Activated naive CD4-positive, alpha-beta T cell treated with Interleukin-2 at 50 U/mL for 16 hours (primary cell): ENCODE measurements at regions not wholly inside any gene's neighbourhood (a gene's known extent, or its start where the extent isn't known, plus 50 kb on each side); places are given as distances from the start of the nearest gene placed in this dataset.

Experiments
- DNase-seq: peaks from one replicate; pipeline ENCODE4 v3.0.0-alpha.2; 2020

DNA sequence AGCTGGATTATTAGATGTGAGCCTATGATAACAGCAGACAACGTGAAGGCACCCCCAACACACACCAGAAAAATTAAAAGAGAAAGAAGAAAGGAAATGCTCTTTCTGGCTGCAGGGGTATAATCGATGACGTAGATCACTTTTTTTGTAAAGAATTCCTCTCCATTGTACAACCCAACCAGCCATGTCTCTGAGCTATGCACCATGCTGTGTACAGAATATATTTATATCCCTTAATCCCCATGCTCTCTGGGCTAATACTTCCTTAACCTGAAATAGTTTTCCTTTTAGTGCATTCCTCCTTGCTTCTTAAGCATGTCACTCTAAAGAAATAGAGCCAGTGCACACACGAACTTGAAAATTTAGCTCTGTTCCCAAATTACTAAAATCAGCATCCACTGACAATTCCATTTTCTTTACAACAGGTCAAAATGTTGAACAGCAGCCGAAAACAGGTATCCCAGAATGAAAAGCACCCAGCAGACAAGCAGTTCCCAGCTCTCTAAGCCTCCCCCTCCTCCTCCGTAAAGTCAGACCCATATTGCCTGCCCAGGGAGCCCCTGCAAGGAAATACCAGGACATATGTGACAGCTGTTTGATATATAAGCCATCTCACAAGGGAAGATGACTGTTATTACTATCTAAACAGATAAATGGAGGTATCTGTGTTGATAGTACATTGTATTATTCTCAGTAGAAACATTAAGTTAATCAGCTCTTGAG is 247.4 kb upstream of the RAB6C start:
- no peak for DNase-seq

DNA sequence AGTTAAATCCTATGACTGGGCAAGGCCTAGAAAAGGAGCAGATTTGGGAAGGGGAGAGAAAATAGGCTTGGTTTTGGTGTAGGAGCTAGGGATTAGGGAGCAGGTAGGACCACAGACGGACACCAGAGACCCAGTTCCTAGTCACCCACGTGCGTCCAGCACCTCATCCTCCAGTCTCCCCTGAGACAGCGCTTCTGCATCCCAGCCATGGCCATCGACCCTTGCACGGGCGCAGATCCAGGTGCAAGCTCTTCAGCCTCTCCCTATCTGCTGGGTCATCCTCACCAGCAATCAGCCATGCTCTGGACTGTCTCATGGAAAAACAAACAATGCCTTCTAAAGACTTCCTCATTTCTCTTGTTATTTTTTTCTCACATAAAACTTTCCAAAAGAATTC is 246.8 kb upstream of the RAB6C start:
- no peak for DNase-seq

DNA sequence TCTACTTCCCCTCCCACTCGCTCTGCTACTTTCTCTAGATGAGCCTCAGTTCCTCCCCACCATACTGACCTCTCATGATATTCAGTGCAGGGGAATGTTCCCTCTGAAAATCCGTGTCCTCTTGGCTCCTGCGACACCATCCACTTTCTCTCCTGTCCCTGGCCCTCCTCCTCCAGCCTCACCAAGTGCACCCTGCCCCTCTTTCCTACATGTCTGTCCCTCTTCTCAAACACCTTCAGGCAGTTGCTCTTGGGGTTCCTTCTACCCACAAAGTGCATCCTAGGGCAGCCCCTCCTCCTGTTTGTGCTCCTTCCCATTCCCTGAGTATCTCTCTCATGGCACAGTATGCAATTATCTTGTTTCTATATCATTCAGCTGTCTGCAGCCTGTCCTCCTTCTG is 246.4 kb upstream of the RAB6C start:
- DNase-seq: no peak

DNA sequence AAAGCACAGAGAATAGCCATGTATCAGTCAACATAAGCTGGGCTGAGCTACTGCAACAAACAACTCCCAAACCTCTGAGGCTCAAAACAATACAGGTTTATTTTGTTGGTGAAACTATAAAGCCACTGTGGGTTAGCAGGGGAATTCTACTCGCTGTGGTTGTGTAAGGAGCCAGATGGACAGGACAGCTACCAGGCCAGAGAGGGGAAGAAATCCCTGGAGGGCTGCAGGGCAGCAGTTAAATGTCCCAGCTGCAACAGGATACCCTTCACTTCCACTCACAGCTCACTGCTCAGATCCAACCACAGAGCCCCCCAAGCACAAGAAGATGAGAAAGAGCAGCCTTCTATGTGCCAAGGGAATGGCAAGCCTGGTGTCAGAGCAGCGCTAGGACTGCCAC is 245.9 kb upstream of the RAB6C start:
- DNase-seq: no peak

DNA sequence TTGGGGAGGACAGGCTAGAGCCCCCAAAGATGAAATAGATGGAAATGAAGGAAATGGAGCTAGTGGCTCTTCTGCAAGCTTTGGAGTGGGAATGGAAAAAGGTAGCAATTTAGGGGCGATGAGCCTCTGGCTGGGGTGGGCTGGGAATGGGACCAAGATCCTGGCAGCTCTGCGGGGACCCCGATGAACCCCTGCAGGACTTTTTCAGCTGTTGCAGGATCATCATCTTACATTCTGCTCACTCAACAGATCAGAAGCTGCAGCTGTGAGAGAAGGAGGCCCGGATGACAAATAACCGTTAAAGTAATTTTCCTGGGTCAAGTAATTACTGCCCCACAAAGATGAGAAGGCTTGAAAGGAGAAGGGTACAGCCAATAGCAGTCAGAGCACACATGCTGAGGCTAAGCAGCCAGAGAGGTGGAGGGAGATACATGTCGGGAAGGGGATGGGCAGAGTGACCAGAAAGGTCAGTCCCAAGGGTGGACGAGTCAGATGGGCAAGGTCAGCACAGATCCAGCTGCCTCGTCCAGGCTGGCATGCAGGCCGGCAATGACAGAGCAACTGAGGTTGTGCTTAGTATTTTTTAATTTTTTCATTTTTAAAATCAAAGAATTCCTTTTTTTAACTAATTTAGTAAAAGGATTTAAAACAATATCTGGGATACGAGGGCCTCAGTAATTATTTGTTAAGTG is 245.0 kb upstream of the RAB6C start:
- no peak for DNase-seq

DNA sequence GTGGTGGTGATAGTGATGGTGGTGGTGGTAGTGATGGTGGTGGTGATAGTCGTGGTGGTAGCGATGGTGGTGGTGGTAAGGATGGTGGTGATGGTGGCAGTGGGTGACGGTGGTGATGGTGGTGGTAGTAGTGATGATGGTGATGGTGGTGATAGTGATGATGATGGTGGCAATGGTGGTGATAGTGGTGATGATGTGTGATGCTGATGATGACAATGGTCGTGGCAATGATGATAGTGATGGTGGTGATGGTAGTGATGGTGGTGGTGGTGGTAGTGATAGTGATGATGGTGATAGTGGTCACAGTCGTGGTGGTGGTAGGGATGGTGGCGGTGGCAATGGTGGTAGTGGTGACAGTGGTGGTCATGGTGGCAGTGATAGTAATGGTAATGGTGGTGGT is 243.9 kb upstream of the RAB6C start:
- no peak for DNase-seq

DNA sequence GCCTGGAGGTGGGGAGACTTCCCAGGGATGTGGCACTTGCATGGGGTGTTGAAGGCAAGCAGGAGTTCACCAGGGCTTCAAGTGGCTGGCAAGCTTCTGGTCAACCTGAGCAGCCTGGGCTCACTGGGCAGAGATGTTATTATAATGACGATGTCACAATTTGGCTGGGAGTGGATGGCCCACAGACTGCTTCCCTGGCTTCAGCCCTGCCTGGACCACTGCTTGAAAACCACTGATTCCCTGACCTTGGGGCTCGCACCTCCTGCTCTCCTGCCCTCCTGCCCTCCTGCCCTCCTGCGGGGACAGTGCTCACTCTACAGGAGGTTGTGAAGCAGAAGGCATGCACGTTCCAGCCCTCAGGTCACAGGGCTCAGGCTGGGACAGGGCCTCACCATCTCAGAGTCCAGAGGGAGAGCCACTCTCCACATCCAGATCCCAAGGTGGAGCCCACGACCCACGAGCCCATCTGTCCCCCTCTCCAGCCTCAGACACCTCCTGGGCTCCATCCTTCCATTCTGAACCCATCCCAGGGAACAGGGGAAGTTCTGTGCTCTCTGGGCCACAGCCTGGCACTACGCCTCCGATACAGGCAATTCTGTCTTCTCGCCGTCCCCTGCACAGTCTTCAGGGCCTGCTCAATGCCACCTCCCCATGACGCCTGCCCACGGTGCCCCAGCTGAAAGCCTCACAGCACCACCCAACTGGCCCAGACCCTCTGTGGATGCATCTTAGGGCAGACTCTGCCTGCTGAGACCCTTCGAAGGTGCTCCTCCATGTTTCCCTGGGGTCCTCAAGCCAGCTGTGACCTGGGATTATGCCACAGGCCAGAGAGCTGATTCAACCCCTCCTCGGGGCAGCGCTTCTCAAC is 241.6 kb upstream of the RAB6C start:
- no peak for DNase-seq

DNA sequence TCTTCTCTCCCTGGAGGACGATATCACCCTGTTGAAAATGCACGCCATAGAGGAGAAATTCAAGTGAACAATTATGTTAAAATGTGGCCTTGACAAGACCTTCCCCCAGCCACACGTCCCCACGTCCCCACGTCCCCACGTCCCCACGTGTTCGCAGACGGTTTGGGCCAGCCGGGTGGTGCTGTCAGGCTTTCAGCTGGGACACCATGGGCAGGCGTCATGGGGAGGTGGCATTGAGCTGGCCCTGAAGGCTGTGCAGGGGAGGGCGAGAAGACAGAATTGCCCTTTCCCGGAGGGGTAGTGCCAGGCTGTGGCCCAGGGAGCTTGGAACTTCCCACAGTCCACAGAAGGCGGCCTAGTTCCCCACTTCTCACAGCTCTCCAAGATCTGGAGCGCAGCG is 240.7 kb upstream of the RAB6C start:
- no peak for DNase-seq

DNA sequence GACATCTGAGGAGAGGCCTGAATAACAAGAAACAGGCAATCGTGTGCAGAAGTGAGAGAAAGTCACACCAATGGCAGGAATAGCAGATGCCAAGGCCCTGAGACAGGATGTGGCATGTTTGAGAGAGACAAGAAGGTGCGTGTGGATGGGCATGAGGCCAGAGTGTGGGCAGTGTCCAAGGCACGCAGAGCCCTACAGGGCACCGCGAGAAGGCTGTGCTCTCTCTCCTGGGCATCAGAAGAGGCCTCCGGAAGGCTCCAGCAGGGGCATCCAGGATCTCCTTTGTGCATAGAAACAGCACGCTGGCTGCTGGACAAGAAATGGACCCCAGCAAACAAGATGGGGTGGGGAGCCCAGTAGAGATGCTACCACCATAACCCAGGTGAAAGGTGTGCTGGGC is 239.0 kb upstream of the RAB6C start:
- DNase-seq: no peak

DNA sequence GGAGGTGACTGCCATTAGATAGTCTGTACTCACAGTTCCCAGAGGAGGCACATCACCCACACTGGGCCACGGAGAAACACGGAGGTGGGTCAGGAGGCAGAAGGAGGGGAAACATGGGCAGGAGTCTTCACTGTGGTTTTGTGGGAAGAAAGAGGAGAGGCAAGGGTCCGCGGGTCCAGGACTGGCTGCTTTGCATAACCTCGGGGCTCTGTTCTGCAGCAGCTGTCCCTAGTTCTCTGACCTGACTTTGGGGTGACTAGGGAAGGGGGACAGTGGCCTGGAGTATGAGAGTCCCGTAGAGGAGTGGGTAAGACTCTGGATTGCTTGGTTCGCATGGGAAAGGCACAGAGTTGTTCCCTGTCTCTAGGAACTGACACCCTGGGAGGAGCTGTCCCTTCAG is 238.3 kb upstream of the RAB6C start:
- no peak for DNase-seq

DNA sequence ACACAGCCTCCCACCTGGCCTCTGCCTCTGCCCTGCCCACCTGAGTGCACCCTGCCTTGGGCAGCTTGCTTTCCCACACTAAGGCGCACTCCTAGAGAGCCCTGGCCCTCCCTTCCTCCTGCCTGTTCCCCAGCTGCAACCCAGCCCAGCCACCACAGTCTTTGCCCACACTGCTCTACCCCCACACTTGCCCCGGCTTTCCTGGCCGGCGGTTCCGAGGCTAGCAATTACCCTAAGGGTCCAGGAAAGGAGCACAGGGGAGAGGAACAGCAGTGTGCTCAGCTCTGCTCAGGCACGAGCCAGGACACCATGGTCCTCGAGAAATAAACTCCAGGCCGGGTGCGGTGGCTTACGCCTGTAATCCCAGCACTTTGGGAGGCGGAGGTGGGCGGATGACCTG is 237.8 kb upstream of the RAB6C start:
- no peak for DNase-seq

DNA sequence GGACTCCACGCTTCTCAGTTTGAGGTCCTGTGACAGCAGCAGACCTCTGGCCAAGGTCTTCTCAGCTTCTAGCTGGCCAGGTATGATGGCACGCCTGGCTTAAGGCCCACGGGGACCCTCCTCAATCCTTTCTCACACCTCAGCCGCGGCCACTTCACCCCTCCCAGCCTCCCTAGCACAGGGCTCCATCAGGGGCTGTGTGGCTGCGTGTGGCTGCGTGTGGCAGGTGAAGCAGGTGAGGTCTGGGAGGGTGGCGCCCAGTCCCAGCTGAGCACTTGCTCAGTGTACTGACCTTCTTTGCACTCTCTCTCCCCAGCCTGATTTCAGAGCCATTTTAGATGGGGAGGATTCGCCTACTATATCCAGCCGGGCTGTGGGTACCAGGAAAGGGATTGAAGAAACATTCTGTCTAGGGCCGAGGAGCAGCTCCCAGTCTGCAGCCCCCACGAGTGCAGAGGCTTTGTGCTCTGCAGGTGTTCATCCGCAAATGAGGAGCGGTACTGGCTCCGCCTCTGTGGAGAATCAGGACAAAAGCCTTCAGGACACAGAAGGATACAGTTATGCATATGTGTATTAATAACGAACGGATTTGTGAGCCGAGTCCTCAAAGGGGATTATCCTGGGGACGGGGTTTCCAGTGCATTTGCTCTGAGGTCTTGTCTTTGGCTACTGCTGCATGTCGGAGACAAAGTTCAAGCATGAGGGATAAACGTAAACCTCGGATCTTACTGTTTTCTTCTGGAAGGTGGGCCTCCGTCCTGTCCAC is 236.9 kb upstream of the RAB6C start:
- DNase-seq: no peak

DNA sequence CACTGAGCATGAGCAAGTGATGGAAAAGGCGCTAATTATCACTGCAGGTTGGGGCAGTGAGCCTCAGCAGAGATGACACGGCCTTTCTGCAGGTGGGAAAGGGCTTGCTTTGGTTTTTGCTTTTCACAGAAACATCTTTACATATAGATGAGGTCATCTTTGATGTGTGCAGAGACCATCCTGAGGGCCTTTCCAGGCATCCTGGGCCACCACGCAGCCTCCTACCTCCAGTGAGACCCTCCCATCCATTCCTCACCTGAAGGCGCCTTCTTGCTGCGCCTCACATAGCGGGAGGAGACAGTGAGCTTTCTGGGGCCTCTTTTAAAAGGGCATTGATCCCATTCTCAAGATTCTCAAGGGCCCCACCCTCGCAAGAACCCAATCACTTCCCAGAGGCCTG is 235.3 kb upstream of the RAB6C start:
- DNase-seq: no peak

DNA sequence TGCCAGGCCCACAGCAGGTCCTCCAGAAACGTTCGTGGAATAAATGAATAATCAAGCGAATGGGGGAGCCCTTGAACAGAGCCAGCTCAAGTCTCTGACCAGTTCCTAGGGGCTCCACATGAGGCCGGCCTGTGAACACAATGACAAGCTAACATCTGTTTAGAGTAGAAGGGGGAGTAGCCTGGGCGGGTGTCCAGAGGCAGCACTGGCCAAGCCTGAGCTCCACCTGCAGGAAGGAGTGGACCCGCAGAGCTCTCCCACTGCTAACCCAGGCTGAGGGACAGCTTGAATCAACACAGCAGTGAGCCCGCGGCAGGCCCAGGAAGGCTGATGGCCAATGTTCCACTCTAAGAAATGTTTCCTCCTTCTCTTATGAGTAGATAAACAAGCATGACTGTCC is 234.8 kb upstream of the RAB6C start:
- no peak for DNase-seq

DNA sequence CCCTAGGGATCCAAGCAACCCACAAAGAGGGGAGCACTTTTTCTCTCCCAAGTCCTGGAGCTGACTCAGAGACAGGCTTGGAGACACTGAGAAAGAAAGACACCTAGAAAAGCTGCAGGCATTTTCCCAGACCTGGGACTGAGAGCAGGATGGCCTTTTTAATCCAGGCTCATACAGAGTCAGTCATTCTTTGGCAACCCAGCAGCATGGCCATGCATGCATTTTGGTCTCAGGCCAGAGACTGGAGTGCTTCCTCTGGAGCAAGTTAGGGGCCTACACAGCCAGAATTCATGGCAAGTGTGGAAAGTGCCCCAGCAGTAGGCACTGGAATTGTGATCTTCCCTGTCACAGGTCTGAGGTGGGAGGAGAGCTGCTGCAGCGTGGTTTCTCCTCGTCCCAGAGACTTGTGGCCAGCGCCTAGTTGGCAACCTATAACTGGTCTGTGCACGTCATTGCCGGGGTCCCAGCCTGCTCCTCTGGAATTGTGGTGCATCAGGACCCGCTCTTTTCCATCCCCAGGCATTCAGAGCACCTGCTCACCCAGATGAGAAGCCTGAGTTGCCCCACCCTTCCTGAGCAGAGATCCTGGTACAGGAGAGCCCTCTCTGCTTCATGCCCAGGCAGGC is 231.9 kb upstream of the RAB6C start:
- DNase-seq: no peak

DNA sequence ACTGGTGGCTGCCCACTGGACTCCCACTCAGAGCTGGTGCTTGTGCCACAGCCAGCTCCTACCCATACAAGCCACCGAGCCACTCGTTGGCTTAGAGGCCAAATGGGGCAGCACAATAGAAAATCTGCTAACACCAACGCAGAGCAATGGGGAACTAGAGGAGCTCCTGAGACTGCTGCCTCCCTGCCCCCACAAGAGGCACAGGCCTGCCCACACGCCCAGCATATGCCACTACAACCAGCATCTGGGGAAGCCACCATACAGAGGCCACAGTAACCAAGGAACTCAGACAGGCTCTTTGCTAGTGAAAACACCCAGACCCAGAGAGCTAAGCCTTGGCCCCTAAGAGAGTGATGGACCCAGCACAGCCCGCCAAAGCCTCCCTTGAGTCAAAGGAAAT is 231.2 kb upstream of the RAB6C start:
- DNase-seq: no peak

DNA sequence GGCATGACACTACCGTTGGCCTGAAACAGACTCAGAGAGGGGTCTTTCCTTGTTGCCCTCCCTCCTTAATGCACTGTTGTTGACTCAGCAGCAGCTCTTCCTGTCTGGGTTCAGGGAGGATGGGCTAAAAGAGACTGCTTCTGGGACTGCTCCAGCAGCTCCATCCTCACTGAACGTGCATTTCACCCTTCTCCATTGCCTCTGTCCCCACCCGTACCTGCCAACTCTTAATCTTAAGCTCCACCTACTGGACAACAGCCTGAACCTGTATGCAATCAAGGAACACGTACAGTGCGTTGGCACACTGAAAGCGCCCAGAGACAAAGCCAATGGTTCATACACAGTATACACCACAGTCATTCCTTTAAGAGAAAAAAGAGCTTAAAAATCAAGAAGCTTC is 230.8 kb upstream of the RAB6C start:
- no peak for DNase-seq

DNA sequence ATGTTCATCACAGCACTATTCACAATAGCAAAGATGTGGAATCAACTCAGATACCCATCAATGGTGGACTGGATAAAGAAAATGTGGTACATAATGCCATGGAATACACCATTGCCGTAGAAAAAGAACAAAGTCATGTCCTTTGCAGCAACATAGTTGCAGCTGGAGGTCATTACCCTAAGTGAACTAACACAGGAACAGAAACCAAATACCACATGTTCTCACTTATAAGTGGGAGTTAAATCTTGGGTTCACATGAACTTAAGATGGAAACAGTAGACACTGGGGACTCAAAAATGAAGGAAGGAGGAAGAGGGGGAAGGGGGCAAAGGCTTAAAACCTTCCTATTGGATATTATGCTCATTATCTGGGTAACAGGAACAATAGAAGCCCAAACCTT is 228.1 kb upstream of the RAB6C start:
- no peak for DNase-seq

DNA sequence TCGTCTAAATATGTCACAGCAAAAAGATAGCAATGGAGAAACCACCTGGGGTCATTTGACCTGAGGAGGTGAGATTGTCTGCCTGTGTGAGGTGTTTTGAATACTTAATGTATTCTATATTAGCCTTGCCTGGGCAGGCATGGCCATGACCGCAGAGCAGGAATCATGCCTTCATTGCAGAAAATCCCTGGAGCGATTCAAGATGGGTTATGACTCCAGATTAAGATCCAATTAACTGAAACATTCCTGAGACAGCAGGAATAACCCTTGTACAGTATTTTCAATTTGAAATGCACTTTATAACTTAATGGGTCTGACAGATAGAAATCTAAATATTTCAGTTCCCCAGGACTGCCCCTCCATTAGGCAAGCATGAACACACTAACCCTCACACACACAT is 227.3 kb upstream of the RAB6C start:
- no peak for DNase-seq

DNA sequence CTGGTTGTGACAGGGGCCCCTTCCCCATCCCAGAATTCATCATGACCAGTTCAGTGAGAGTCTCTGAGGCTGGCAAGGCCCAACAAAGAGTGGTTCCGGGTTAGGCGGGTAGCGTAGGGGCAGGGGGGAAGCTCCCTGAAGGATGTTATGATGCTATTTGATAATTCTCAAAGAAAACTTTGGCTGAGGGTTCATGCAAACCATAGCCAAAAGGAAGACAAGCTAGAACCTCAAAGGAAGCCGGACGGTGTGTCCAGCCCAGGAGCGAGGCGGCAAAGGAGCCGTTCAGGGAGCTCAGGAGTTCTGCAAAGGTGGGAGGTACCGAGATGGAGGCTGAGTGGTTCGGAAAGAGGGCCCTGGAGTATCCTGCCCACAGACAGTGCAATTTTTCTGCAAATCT is 226.8 kb upstream of the RAB6C start:
- no peak for DNase-seq

DNA sequence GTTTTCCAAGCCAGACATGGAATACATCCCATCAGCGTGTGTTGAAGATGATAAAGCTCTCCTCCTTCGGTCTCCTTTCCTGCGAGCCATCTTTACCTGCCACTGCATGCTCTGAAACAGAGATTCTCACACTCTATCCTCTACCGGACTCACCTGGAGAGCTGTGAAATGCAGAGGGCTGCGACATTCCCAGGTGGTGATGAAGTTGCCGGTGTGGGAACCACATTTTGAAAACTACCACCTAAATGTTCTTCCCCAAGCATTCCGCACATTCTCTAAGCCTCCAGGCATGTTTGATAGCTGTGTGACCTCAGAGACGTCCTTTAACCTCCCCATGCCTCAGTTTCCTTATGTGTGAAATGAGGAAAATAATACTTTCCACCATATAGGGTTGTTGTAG is 226.2 kb upstream of the RAB6C start:
- no peak for DNase-seq

DNA sequence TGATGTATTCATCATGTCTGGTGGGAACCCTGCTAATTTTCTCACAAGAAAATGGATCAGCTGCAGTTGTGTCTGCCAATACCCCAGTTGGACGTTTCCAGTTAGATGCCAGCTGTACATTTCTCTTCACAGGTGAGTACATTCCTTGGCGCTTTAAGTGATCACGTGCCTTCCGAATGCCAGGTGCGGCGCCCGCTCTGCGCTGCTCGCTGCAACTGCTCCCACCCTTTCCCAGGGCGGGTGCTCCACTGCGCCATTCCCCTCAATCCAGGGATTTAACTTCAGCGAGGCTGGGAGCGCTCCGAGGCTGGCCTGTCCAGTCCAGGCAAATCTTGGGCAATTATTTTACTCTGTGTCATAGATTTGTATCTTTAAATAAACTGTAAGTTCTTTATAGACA is 225.0 kb upstream of the RAB6C start:
- DNase-seq: no peak

DNA sequence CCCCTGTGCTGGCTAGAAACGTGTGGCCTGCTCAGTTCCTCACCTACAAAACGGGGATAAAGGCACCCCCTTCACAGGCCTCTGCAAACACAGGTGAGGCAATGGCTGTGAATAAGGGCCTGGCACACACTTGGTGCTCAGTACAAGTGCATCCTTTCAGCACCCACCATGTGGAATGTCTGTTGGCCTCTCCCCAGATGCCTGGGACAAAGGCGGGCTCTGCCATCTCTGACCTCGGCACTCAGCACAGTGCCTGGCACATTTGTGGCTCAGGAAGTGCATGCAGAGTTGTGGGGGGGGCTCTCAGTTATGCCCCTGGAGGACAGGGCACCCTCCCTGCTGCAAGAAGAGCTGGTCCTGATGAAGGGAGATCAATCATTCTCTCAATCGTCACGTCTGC is 224.6 kb upstream of the RAB6C start:
- DNase-seq: no peak
